ENCODE measurements at regions not wholly inside any gene's neighbourhood (a gene's known extent, or its start where the extent isn't known, plus 50 kb on each side); places are given as distances from the start of the nearest gene placed in this dataset.

GRCh38 chr2:147214914-147215313, 629.9 kb upstream of the ACVR2A start:
- intact Hi-C loops (cut with micrococcal nuclease) = no loop called here
- no peaks in the 10 kb centered on the region for H3K27me3 Mint-ChIP-seq (ENCODE audit: insufficient read depth)
- H3K27ac Mint-ChIP-seq = no peak overlapping the region

DNA sequence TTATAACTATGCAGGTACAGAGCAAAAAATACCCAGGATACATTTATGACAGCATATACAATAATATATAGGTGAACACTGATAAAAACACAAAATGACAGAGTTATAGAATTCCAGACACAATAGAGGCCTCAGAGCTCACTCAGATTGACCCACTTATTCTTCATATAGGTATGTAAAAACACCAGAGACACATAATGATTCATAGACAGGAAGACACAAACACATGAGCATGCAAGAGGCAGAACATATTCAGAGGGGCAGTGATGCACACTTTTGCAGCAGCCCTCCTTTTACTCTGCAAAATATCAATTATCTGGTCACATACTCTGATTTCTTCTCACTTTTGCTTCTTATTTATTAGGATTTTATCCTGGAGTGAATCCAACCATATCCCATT, 633.3 kb upstream of the ACVR2A start:
- no peak overlapping the region for H3K27ac Mint-ChIP-seq
- intact Hi-C loops (cut with micrococcal nuclease) = no loop called here
- peaks cover 15% of the 10 kb centered on the region for H3K9me3 Mint-ChIP-seq

More at GRCh38 chr2:147214914-147215313, 629.9 kb upstream of the ACVR2A start:
- DNase-seq (ENCODE audit: low spot score) = no peak
- Mint-ChIP-seq H3K36me3 (ENCODE audit: low read depth) (peaks cover 2% of the 10 kb centered on the region), H3K4me1 (ENCODE audit: low read depth) (no peaks in the 10 kb centered on the region), H3K4me3 (no peak overlapping the region), H3K9me3 (peaks cover 27% of the 10 kb centered on the region)

GRCh38 chr2:147204102-147204501, 640.7 kb upstream of the ACVR2A start:
- H3K27me3 Mint-ChIP-seq (ENCODE audit: insufficient read depth) = no peaks in the 10 kb centered on the region
- H3K36me3 Mint-ChIP-seq (ENCODE audit: low read depth) = peaks cover 9% of the 10 kb centered on the region
- DNase-seq (ENCODE audit: low spot score) = no peak
- no peak overlapping the region for H3K4me3 Mint-ChIP-seq
- peaks cover 4% of the 10 kb centered on the region for H3K4me1 Mint-ChIP-seq (ENCODE audit: low read depth)
- peaks cover 14% of the 10 kb centered on the region for H3K9me3 Mint-ChIP-seq
- intact Hi-C loops (cut with micrococcal nuclease) = loop anchor here (1.0 kb wide), 1 partner anchor 23 kb away; no protein-coding TSS in a partner anchor
- H3K27ac Mint-ChIP-seq = no peak overlapping the region

More for the DNA sequence above, 633.3 kb upstream of the ACVR2A start:
- Mint-ChIP-seq H3K36me3 (ENCODE audit: low read depth) (peaks cover 6% of the 10 kb centered on the region), H3K27me3 (ENCODE audit: insufficient read depth) (peaks cover 2% of the 10 kb centered on the region), H3K4me3 (no peak overlapping the region), H3K4me1 (ENCODE audit: low read depth) (no peaks in the 10 kb centered on the region)
- no peak for DNase-seq (ENCODE audit: low spot score)

DNA sequence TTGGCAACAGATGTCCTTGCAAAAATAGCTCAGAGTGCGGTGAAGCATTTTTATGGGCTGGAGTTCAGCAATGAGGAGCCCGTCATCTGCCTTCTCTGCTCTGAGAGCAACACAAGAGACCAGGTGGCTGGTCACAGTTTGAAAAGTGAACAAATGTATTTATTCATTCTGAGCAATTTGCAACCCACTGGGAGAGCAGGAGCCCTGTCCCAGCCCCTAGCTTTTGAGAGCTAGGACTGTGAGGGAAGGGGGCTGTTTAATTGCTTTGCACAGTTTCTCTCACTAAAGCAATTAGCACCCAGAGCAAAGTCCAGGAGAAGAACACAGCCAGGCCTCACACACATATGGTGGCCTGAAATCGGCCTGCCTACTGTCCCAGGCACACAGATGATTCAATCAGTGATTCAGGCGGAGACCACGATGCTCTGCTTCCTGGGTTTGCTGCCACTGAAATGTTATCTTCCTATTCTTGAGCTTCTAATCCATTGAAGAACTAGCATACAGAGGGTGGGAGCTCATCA, 646.1 kb upstream of the ACVR2A start:
- Mint-ChIP-seq H3K27me3 (ENCODE audit: insufficient read depth) (peaks cover 4% of the 10 kb centered on the region), H3K27ac (no peak overlapping the region), H3K4me1 (ENCODE audit: low read depth) (no peaks in the 10 kb centered on the region), H3K9me3 (peaks cover 3% of the 10 kb centered on the region), H3K36me3 (ENCODE audit: low read depth) (no peaks in the 10 kb centered on the region), H3K4me3 (no peak overlapping the region)
- DNase-seq (ENCODE audit: low spot score) = no peak
- intact Hi-C loops (cut with micrococcal nuclease) = no loop called here

GRCh38 chr2:147197754-147198483, 646.9 kb upstream of the ACVR2A start:
- H3K27ac Mint-ChIP-seq = no peak overlapping the region
- no peak for DNase-seq (ENCODE audit: low spot score)
- peaks cover 7% of the 10 kb centered on the region for H3K27me3 Mint-ChIP-seq (ENCODE audit: insufficient read depth)
- intact Hi-C loops (cut with micrococcal nuclease) = no loop called here
- peaks cover 3% of the 10 kb centered on the region for H3K9me3 Mint-ChIP-seq
- no peaks in the 10 kb centered on the region for H3K4me1 Mint-ChIP-seq (ENCODE audit: low read depth)
- H3K4me3 Mint-ChIP-seq = no peak overlapping the region
- no peaks in the 10 kb centered on the region for H3K36me3 Mint-ChIP-seq (ENCODE audit: low read depth)

DNA sequence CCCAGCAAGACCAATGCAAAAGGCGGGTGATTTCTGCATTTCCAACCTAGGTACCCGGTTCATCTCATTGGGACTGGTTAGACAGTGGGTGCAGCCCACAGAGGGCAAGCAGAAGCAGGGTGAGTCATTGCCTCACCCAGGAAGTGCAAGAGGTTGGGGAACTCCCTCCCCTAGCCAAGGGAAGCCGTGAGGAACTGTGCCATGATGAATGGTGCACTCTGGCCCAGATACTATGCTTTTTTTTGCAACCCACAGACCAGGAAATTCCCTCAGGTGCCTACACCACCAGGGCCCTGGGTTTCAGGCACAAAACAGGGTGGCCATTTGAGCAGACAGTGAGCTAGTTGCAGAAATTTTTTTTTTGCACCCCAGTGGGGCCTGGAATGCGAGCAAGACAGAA, 662.6 kb upstream of the ACVR2A start:
- H3K4me3 Mint-ChIP-seq = peak overlapping the region; percentile 40
- peak overlapping the region; percentile 86 for H3K27ac Mint-ChIP-seq
- intact Hi-C loops (cut with micrococcal nuclease) = loop anchor here (1.0 to 5.0 kb wide), 9 partner anchors 12 to 1345 kb away; no protein-coding TSS in a partner anchor
- peak; percentile 67 for DNase-seq (ENCODE audit: low spot score)
- peaks cover 32% of the 10 kb centered on the region for H3K4me1 Mint-ChIP-seq (ENCODE audit: low read depth)
- peaks cover 5% of the 10 kb centered on the region for H3K27me3 Mint-ChIP-seq (ENCODE audit: insufficient read depth)
- H3K36me3 Mint-ChIP-seq (ENCODE audit: low read depth) = peaks cover 6% of the 10 kb centered on the region
- peaks cover 44% of the 10 kb centered on the region for H3K9me3 Mint-ChIP-seq

DNA sequence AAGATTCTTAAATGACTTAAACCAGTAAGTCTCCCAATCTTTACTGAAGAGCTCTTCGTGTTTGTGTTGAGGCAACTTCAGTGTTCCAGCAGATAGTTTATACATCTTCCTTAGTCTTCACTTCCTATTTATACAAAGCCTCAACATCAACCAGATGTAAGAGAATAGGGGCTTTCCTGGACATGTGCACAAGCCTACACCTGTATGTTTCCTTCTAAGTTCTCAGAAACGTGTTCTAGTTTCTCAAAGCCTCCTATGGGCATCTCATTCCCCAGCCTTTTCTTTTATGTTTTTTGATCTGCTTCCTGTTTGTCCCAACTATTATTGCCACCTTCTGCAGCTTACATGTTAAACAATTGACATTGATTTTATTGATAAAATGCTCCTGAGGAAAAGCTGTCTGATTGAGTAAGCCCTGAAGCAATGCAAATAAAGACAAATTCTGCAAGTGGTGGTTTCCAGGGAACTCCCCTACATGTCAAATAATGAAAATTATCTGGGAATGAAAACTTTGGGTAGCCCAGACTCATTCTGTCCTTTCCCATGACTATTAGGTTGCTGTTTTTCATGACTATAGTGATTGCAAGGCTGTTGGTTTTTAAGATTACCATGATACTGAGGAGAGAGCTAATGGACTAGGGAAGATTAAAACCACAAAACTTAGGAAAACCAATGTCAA, 663.3 kb upstream of the ACVR2A start:
- DNase-seq (ENCODE audit: low spot score) = no peak
- peaks cover 6% of the 10 kb centered on the region for H3K36me3 Mint-ChIP-seq (ENCODE audit: low read depth)
- H3K4me1 Mint-ChIP-seq (ENCODE audit: low read depth) = peaks cover 36% of the 10 kb centered on the region
- H3K27ac Mint-ChIP-seq = peak overlapping the region; percentile 86
- intact Hi-C loops (cut with micrococcal nuclease) = loop anchor here (1.0 to 5.0 kb wide), 12 partner anchors 13 to 1346 kb away; no protein-coding TSS in a partner anchor
- peaks cover 42% of the 10 kb centered on the region for H3K9me3 Mint-ChIP-seq
- H3K4me3 Mint-ChIP-seq = peak overlapping the region; percentile 29
- peaks cover 5% of the 10 kb centered on the region for H3K27me3 Mint-ChIP-seq (ENCODE audit: insufficient read depth)

DNA sequence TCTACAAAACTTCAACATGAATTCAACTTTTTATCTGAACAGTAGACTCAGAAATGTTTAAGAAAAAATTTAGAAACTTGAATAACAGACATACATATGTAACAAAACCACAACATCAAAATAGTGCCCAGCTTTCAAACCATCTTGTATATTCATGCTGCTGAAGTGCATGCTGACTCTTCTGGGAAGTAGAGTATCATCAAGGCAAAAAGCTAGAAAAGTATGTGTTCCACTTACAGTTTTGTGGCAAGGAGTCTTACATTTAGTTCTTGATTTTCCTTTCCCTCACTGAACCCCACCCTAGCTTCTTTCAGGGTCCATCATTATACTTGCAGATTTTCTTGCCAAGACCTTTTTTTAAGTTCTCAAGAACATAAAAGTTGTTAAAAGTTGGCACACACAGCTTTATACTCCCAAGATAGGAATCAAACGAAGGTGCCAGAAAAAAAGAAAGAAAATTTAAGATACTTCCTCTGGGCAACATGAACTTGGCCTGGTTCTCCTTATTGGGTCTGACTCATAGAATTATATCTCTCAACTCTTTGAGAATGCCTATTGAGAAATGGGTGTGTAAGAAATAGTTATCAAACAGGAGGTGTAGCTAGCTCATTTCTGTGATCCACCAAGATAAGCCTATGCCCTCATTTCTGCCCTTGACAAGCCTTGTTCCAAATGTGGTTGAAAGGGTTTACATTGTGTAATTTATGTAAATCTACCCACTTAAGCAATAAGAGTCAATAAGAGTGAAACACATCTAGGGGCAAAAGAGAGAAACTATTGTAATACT, 667.6 kb upstream of the ACVR2A start:
- Mint-ChIP-seq H3K27ac (no peak overlapping the region), H3K9me3 (peaks cover 23% of the 10 kb centered on the region), H3K36me3 (ENCODE audit: low read depth) (peaks cover 5% of the 10 kb centered on the region), H3K4me3 (no peak overlapping the region), H3K4me1 (ENCODE audit: low read depth) (peaks cover 29% of the 10 kb centered on the region), H3K27me3 (ENCODE audit: insufficient read depth) (peaks cover 11% of the 10 kb centered on the region)
- intact Hi-C loops (cut with micrococcal nuclease) = loop anchor here (2.0 kb wide), 1 partner anchor 16 kb away; no protein-coding TSS in a partner anchor
- DNase-seq (ENCODE audit: low spot score) = no peak

GRCh38 chr2:147174824-147175254, 670.0 kb upstream of the ACVR2A start:
- Mint-ChIP-seq H3K4me3 (no peak overlapping the region), H3K27me3 (ENCODE audit: insufficient read depth) (peaks cover 11% of the 10 kb centered on the region), H3K27ac (no peak overlapping the region), H3K36me3 (ENCODE audit: low read depth) (peaks cover 1% of the 10 kb centered on the region), H3K4me1 (ENCODE audit: low read depth) (peaks cover 15% of the 10 kb centered on the region), H3K9me3 (peaks cover 9% of the 10 kb centered on the region)
- DNase-seq (ENCODE audit: low spot score) = no peak
- intact Hi-C loops (cut with micrococcal nuclease) = no loop called here

- peaks cover 10% of the 10 kb centered on the region for H3K27me3 Mint-ChIP-seq (ENCODE audit: insufficient read depth)
- no peak overlapping the region for H3K4me3 Mint-ChIP-seq
- peaks cover 15% of the 10 kb centered on the region for H3K4me1 Mint-ChIP-seq (ENCODE audit: low read depth)
- no peak for DNase-seq (ENCODE audit: low spot score)
- intact Hi-C loops (cut with micrococcal nuclease) = no loop called here
- no peak overlapping the region for H3K27ac Mint-ChIP-seq
- peaks cover 1% of the 10 kb centered on the region for H3K36me3 Mint-ChIP-seq (ENCODE audit: low read depth)
- peaks cover 8% of the 10 kb centered on the region for H3K9me3 Mint-ChIP-seq
Observed at GRCh38 chr2:147173798-147174197, 671.0 kb upstream of the ACVR2A start.

- Mint-ChIP-seq H3K36me3 (ENCODE audit: low read depth) (peaks cover 1% of the 10 kb centered on the region), H3K4me3 (no peak overlapping the region), H3K9me3 (peaks cover 1% of the 10 kb centered on the region), H3K27ac (no peak overlapping the region), H3K27me3 (ENCODE audit: insufficient read depth) (peaks cover 6% of the 10 kb centered on the region), H3K4me1 (ENCODE audit: low read depth) (peaks cover 15% of the 10 kb centered on the region)
- DNase-seq (ENCODE audit: low spot score) = no peak
- intact Hi-C loops (cut with micrococcal nuclease) = no loop called here
Observed at GRCh38 chr2:147173189-147173581, 671.6 kb upstream of the ACVR2A start.

GRCh38 chr2:147172493-147173188, 672.2 kb upstream of the ACVR2A start:
- DNase-seq (ENCODE audit: low spot score) = no peak
- no peaks in the 10 kb centered on the region for H3K9me3 Mint-ChIP-seq

More at GRCh38 chr2:147172493-147173188, 672.2 kb upstream of the ACVR2A start:
- Mint-ChIP-seq H3K36me3 (ENCODE audit: low read depth) (peaks cover 1% of the 10 kb centered on the region), H3K4me1 (ENCODE audit: low read depth) (peaks cover 14% of the 10 kb centered on the region), H3K4me3 (no peak overlapping the region), H3K27me3 (ENCODE audit: insufficient read depth) (peaks cover 6% of the 10 kb centered on the region), H3K27ac (no peak overlapping the region)
- intact Hi-C loops (cut with micrococcal nuclease) = no loop called here

Measured in activated T-helper 1 cell treated with anti-CD3 and anti-CD28 coated beads, Interleukin-12 subunit alpha, Interleukin-12 subunit beta, Interleukin-2, Interleukin-4 antibody, amounts not matched to agents 30 ng/mL and 10 ng/mL and 1 ng/mL, durations not matched to agents 14 hours and 24 hours and 36 hours (primary cell).